Chondrocyte (in vitro differentiated cells): ENCODE measurements at regions not wholly inside any gene's neighbourhood (a gene's known extent, or its start where the extent isn't known, plus 50 kb on each side); places are given as distances from the start of the nearest gene placed in this dataset.

Source experiments
- DNase-seq: peaks from one replicate; pipeline ENCODE4 v3.0.0; 2021; ENCODE audit warnings: mixed read lengths, low spot score
- H3K27ac Mint-ChIP-seq: one replicate; pipeline ENCODE4 v1.8.0; 2021; ENCODE audit warnings: mild to moderate bottlenecking, moderate library complexity, mixed read lengths; ENCODE audit not compliant: unreplicated experiment
- H3K27me3 Mint-ChIP-seq: 2 replicates; pipeline ENCODE4 v1.8.0; 2021; ENCODE audit warnings: low read depth, mixed read lengths
- H3K36me3 Mint-ChIP-seq: 2 replicates; pipeline ENCODE4 v1.8.0; 2021; ENCODE audit warnings: low read depth, mixed read lengths
- H3K4me1 Mint-ChIP-seq: 2 replicates; pipeline ENCODE4 v1.8.0; 2021; ENCODE audit warnings: low read depth, mild to moderate bottlenecking, mixed read lengths
- H3K4me3 Mint-ChIP-seq: one replicate; pipeline ENCODE4 v1.8.0; 2021; ENCODE audit warnings: mild to moderate bottlenecking, moderate library complexity, mixed read lengths; ENCODE audit not compliant: unreplicated experiment
- H3K9me3 Mint-ChIP-seq: 2 replicates; pipeline ENCODE4 v1.8.0; 2021; ENCODE audit warnings: low read depth, mixed read lengths
- CTCF ChIP-seq: fragments of 200-600 bp; sonication (generic); IDR thresholded peaks from 2 replicates; pipeline ENCODE4 v1.5.0; 2021; ENCODE audit warnings: antibody characterized with exemption, mild to moderate bottlenecking, moderate library complexity

- DNase-seq = no peak
- Mint-ChIP-seq H3K36me3 (no peaks in the 10 kb centered on the region), H3K9me3 (peaks cover 11% of the 10 kb centered on the region), H3K4me1 (no peaks in the 10 kb centered on the region), H3K27ac (no peak overlapping the region), H3K4me3 (no peak overlapping the region), H3K27me3 (no peaks in the 10 kb centered on the region)
- no peak for TF ChIP-seq CTCF
Measured at GRCh38 chr11:42713279-42713678, 598.5 kb upstream of the API5 start.

GRCh38 chr11:42713753-42714152 lies 598.0 kb upstream of the API5 start:
- no peak for DNase-seq
- H3K27ac Mint-ChIP-seq = no peak overlapping the region
- H3K27me3 Mint-ChIP-seq = no peaks in the 10 kb centered on the region
- H3K4me1 Mint-ChIP-seq = no peaks in the 10 kb centered on the region
- TF ChIP-seq CTCF = no peak
- no peaks in the 10 kb centered on the region for H3K36me3 Mint-ChIP-seq
- no peak overlapping the region for H3K4me3 Mint-ChIP-seq
- peaks cover 16% of the 10 kb centered on the region for H3K9me3 Mint-ChIP-seq

- Mint-ChIP-seq H3K36me3 (no peaks in the 10 kb centered on the region), H3K4me1 (no peaks in the 10 kb centered on the region), H3K9me3 (peaks cover 18% of the 10 kb centered on the region), H3K27me3 (no peaks in the 10 kb centered on the region), H3K27ac (no peak overlapping the region), H3K4me3 (no peak overlapping the region)
- DNase-seq = no peak
- TF ChIP-seq CTCF = no peak
Measured at GRCh38 chr11:42720716-42721563, 590.9 kb upstream of the API5 start.

- H3K27me3 Mint-ChIP-seq = no peaks in the 10 kb centered on the region
- DNase-seq = no peak
- H3K9me3 Mint-ChIP-seq = peaks cover 3% of the 10 kb centered on the region
- no peak for TF ChIP-seq CTCF
- H3K4me3 Mint-ChIP-seq = no peak overlapping the region
- H3K27ac Mint-ChIP-seq = no peak overlapping the region
- no peaks in the 10 kb centered on the region for H3K4me1 Mint-ChIP-seq
- no peaks in the 10 kb centered on the region for H3K36me3 Mint-ChIP-seq
Measured at GRCh38 chr11:42727879-42728278, 583.9 kb upstream of the API5 start.

GRCh38 chr11:42762348-42762747 lies 549.4 kb upstream of the API5 start:
- no peak for TF ChIP-seq CTCF
- H3K27ac Mint-ChIP-seq = no peak overlapping the region
- no peak for DNase-seq
- no peaks in the 10 kb centered on the region for H3K27me3 Mint-ChIP-seq
- H3K4me3 Mint-ChIP-seq = no peak overlapping the region
- no peaks in the 10 kb centered on the region for H3K9me3 Mint-ChIP-seq
- H3K4me1 Mint-ChIP-seq = no peaks in the 10 kb centered on the region
- no peaks in the 10 kb centered on the region for H3K36me3 Mint-ChIP-seq
